GM21423 (cell line): ENCODE measurements at regions not wholly inside any gene's neighbourhood (a gene's known extent, or its start where the extent isn't known, plus 50 kb on each side); places are given as distances from the start of the nearest gene placed in this dataset.
"Not testable (repeated sequence)": the region's sequence is repeated elsewhere in the genome, so short reads cannot be mapped to it uniquely, and the experiment has no call there.

Experiments
- ATAC-seq: cut with Tn5 transposase; IDR thresholded peaks from one replicate; pipeline ENCODE4 v1.9.1; 2021; ENCODE audit warnings: mild to moderate bottlenecking, moderate library complexity; ENCODE audit not compliant: unreplicated experiment

DNA sequence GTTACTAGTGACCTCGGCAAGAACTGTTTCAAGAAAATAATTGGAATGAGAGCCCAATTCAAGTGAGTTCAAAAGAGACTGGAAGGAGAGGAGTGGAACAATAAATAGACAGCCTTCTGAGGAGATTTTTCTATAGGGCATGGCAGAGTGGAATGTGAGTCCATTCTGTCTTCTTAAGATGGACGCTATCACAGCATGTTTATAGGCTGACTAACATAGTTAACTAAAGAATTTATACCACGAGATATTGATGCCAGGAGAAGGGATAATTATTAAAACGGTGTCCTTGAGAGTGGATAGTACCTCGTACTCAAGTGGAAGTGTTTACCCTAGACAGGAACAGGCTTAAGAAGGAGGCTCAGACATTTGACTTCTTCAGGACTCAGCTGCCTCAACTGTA, 143.5 kb upstream of the RBBP8 start:
- no peak for ATAC-seq

DNA sequence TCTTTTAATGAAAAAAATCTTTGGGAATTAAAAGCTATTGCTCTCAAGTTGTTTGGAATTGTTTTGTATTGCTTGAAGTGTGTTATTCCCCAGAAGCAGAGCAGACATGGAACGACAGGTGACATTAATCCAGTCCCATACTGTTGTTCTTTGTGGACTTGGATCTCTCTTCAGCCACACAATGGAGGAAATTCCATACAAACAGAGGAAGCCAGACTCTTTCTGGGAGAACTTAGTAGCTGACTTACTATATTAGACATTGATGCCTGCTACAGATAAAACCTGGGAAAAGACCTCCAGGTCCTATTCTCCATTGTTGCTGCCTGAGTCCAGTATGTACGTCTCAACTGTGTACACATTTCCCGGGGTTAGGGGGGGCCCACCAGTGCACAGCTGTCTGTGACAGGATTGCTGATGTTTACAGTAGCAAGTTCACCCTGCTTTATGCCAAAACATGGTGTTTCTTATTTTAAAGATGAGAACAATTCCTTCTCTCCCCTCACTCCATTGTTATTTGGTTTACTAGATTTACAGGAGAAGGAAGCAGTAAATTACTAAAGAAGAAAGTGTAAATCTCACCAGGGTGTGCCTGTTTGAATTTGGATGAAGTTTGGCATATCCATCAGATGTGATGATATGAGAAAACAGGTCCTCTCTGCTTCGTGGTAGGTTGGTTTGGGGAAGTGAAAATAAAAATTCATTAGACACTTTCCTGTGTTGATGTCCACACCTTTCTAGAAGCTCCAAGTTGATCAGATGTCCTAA, 142.4 kb upstream of the RBBP8 start:
- ATAC-seq = no peak

DNA sequence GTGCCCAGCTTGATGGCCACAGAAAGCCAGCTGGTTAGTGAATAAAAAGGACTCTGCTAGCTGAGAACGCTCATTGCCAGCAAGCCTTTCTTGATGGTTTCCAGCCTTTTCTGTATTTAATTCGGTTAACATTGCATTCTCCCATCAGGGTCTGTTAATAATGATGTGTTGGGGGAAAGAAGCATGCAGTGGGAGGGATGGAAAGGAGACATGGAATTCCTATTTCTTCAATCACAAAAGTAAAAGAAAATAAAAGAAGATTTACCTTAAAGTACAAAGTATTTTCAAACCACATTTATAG, 141.9 kb upstream of the RBBP8 start:
- ATAC-seq = no peak

DNA sequence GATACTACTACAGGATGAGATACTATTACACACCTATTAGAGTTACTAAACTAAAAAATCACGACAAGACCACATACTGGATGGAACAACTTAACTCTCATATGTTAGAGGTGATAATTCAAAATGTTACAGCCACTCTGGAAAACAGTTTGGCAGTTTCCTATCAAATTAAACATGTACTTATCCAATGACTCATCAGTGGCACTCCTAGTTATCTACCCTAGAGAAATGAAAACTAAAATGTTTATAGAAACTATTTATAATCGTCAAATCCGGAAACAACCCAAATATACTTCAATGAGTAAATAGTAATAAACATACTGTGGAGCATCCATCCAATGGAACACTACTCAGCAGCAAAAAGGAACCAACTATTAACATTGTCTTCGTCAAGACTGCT, 137.0 kb upstream of the RBBP8 start:
- no peak for ATAC-seq

DNA sequence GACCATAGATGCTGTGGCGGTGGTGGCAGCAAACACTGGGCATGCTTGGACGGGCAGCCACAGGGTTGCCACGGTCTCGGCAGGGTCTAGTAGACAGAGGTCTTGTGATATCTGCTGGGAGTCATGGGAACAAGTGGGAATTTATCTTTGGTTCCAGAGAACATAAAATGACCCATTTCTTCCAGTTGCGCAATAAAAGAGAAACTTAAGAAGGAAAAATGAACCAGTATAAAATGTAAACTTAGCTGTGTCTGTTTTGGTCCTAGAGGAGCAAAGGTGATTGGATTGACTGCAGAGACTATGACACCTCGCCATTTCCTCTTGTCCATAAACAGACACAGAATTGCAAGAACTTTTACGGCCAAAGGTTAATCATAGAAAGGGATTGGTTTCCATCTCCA, 132.6 kb upstream of the RBBP8 start:
- ATAC-seq = no peak

DNA sequence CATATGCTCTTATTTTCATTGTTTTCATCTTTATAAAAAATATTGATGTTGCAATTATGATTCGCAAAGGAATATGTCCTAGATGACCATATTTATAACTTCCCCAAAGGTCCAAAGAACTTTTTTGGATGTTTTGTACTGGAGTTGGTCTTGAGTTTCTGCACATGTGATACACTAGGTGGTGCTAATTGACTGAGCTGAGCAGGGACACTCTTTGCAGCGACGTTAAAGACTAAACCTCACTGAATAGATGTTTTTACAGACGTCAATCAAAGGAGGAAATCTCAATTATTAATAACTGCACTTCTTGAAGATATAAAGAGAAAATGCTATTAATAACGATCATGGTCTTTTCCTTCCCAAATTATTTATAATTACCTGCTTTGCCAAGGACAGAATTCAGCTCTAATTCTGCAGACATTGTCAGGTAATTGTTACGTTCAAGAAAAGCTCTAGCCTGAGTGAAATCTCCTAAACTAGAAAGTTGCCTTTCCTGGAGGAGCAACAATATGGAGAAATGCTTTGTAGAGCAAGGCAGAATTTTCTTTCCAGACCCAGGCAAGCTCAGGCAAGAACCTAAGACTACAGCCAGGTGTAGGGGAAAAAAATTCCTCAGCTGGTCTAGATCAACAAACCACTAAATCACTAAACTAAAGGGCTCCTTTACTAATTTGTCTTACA, 119.3 kb upstream of the RBBP8 start:
- ATAC-seq = no peak

DNA sequence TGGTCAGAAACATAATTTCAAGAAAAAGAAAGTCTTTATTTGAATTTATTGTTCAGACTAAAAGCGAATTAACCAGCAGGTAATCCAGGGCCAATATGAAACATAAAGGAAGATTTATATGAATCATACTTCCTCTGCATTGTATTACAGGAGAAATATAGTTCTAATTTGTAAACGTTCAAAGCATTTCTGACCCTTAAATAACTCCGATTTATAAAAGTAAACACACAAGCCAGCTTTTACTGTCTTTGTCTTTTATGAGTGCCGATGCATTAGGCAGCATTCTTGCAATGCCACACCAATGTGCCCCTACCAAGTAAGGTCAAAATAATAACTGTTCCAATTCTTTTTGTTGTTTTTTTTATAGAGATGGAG, 118.8 kb upstream of the RBBP8 start:
- no peak for ATAC-seq

DNA sequence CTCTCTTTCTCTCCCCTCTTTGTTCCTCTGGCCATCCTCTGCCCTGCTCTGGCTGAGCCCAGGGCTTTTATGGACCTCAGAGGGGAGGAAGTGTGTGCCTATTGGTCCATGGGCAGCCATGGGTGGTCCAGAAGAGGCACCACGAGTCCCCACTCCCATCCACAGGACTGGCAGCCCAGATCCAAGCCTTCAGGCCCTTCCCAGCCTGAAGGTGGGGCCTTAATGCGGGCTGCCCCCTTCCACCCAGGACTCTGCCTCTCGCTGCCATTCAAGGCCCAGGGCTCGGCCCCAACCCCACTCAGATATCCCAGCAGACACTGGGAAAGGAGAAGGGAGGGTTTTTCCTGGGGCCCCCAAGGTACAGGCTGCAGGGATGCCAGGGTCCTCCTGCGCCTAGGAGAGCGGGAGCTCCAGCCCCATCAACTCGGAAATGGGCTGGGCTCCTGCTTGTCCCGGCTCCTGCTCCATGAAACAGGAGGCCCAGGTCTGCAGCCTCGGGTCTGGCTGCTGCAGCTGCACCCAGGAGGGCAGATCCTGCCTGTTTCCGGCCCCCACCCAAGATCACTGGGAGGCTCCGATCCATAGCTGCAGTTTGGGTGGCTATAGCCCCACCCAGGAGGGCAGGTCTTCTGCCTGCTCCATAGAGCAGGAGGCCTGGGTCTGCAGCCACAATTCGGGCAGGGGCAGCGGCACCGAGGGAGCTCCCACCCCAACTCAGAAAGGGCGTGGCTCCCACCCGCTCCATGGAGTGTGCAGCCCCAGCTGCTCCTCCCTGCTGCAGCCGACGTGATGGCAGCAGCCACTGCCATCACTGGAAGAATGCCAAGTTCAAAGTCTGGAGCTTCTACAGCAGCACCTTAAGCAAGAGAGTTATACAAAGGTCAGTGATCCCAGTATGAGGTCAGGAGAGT, 116.6 kb upstream of the RBBP8 start:
- no peak for ATAC-seq

DNA sequence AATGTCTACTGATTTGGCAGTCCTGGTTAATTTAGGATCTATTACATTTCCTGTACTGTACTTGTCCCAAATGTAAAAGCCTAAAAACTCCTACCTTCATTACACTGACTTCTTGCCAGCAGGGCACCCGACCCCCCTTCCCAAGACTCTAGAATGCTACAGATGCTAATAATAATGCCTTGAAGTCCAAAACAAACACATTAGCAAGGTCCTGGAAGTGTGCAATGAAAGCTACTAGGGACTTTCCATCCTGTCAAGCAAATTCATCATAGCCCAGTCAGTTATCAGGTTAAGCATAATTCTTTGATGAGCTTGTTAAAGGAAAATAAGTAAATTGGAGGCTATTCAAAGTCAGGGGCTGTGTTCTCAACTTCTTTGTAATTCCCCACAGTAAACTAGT, 115.3 kb upstream of the RBBP8 start:
- no peak for ATAC-seq

DNA sequence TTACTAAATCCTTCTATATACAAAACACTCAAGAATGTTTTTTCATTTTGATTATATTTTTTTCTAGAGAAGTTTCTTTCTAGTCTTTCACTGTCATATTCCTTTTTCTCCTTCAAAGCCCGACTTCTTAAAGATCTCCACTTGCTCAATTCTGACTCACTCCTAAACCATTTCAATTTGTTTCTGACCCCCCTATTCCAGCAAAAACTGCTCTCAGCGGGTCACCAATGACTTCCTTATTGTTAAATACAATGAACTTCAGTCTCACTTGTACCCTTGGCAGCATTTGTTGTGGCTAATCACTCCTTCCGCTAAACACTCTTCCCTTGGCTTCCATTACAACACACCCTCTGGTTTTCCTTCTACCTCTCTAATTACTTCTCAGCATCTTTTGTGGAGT, 111.1 kb upstream of the RBBP8 start:
- no peak for ATAC-seq

DNA sequence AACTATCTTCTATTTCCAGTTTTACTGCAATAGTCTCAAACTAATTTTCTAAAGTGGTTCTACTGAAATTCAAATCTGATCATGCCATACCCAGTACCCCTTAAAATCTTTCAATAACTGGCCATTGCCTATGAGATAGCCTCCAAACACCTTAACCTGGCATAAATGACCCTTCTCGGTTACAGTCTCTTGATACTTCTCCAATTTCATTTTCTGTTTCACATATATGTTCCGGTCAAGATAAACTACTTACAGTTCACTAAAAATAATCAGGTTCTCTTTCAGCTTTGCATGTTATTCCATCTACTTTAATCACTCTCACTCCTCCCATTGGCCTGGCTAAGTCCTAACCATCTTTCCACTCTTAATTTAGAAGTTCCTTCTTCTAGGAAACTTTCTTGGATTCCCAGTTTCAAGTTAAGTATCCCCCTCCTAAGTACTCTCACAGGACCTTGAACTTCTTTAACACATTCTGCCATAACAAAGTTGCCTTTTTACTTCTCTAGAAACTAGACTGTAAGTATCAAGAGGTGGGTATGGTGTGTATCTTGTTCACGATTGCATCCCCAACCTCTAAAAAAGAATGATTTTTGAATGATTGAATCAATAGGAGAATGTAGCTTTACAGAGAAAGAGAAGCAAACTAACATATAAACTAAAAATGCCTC, 110.2 kb upstream of the RBBP8 start:
- peak; percentile 85 for ATAC-seq

DNA sequence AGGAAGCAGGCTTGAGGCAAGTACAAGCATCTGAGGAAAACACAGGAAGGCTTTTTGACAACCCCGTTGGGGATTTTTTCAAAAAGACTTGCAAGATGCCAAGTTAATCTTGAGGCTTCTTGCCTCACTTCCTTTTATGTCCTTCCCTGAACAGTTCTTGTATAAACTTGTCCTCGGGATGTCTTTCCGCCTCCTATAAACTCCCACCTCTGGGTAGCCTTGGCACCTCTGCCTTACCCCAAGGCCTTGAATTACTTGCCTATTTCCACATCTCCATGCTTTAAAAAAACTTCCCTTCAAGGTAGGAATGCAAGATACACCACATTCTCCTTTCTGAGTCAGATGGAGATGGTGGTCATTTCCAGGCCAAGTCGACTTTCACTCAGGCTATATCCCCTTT, 106.4 kb upstream of the RBBP8 start:
- ATAC-seq = no peak

DNA sequence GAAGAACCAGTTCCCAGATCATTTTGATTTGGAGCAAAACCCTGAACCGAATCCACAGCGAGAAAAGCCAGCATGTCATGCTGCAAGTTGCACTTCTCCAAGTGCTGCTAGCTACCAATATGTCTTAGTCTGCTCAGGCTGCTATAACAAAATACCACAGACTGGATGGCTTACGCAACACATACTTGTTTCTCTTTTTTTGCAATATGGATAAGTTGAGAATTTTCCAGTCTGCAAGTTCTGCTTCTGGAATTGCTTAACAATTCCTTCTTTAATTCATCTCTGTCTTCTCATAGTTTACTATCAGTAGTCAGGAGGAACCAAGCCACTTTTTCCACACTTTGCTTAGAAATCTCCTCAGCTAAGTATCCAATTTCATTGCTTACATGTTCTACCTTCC, 105.9 kb upstream of the RBBP8 start:
- ATAC-seq = no peak

DNA sequence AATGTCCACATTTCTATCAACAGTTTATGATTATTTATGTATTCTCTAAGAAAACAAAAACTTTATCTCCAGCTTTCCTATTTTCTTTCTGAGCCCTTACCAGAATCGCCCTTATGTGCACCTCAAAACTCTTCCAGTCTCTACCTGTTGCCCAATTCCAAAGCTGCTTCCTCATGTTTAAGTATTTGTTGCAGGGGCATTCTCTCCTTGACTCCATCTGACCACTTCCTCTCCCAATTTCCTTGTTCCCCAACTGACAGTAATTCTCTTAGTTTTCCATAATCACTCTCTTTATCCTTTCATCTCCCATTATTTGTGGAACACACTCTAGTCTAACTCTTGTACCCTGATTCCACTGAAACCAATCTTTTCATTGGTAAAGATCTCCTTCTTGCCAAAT, 105.4 kb upstream of the RBBP8 start:
- no peak for ATAC-seq

DNA sequence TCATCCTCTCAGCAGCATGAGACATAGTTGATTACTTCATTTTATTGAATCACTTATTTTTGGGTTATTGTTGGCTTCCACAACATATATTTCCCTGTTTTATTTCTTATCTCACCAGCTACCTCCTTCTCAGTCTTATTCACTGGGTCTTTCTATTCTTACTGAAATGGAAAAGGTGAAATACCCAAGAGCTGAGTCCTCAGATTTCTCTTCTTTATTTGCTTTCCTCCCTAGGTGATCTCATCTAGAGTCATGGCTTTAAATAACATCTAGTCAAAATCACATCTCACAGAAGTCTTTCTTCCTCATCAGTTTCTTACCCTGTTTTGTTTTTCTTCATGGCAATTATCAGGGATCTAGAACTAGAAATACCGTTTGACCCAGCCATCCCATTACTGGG, 105.0 kb upstream of the RBBP8 start:
- ATAC-seq = no peak

DNA sequence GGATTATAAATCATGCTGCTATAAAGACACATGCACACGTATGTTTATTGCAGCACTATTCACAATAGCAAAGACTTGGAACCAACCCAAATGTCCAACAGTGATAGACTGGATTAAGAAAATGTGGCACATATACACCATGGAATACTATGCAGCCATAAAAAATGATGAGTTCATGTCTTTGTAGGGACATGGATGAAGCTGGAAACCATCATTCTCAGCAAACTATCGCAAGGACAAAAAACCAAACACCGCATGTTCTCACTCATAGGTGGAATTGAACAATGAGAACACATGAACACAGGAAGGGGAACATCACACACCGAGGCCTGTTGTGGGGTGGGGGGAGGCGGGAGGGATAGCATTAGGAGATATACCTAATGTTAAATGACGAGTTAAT, 104.5 kb upstream of the RBBP8 start:
- ATAC-seq = not testable (repeated sequence)

DNA sequence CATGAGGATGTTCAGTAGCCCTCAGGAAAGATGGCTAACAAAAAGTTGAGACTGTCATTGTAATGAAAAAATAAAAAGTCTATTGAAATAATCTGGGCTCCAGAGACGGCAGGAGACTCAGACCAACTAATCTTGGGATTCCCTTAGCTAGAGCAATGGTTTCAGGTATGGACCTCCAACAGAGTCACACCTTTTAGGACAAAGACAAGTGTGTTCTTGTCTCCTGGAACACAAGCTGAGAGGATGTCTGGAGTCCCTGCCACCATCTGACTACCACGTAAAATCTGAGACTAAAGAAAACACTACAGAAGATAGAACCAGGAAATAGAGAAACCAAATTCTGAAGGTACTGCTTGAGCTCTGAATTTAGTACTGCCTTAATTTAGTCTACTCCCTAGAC, 103.3 kb upstream of the RBBP8 start:
- ATAC-seq = no peak

DNA sequence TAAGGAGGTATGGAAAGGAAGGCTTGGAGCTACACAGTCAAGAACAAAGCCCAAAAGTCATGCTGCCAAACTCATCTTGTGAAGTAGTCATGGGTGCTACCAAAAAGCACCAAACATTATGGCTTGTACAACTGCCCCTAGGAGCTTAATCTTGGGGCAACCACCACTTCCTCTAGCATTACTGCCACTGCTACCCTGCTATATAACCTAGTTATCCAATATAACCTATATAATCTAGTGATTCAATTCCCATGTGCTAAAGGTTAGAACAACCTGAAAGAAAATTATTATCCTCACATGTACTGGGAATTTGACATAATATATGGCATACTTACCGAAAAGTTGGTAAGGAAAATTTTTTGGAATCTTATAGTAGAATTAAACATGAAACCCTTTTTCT, 102.6 kb upstream of the RBBP8 start:
- no peak for ATAC-seq

DNA sequence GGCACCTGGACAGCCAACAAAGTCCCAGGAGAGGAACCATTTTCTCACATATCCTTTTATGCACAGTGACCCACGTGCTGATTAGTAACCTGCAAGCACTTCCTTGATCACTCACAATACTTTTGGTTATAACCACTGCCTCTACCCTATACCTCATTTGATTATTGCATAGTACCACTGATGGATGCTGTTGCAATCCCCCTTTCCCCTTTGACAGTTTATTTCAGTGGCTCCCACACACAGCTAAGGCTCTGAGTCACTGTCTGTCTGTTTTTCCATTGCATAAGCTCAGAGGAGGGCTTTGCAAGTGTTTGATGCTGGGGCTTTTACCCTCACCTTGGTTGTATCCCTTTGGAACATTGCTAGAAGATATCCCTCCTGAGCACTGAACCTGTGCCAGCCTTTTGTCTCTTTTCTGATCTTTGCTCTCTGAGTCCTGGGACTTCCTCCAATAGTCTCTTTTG, 101.7 kb upstream of the RBBP8 start:
- peak; percentile 65 for ATAC-seq

DNA sequence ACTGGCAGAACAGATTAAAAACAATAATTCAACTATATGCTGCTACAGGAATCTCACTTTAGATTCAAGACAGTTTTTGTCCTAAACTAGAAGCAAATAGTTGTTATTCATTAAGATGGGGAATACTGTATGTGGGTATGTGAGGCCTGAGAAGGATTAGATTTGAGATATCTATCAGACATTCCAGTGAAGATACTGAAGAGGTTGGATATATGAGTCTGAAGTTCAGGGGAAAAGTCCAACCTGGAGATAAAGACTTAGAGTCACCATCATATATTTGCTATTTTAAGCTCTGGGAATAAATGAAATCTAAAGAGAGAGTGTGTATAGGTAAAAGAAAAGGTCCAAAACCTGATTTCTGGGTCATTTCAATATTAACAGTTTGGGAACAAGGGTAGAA, 96.2 kb upstream of the RBBP8 start:
- no peak for ATAC-seq

DNA sequence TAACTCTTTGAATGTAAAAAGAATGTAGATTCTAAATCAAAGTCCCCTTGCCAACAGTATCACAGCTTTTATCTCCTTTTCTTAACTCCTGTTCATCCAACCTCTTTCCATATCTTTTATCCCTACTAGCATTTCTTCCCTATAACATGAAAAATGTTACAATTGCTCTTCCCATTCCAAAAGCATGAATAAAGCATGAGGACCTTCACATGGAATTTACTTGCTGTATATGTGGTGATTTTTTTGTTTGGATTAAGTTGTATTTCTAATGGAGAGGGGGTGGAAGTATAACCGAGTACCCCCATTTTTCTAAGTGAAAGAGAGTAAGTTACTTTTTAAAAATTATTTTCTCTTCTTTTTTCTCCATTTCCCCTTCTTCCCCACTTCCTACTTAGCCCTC, 94.9 kb upstream of the RBBP8 start:
- ATAC-seq = no peak
